Erythroblast (primary cell): ENCODE measurements at regions not wholly inside any gene's neighbourhood (a gene's known extent, or its start where the extent isn't known, plus 50 kb on each side); places are given as distances from the start of the nearest gene placed in this dataset.

Experiments
- DNase-seq, 2 experiments: peaks; one replicate each; lab custom pipeline; 2025; lab: John Stamatoyannopoulos, UW
- GATA1 ChIP-seq: IDR thresholded peaks from 2 replicates; pipeline ENCODE4 v1.6.1; 2011; ENCODE audit warnings: low read depth, mild to moderate bottlenecking, control low read depth, low read length, moderate library complexity
- POLR2A ChIP-seq: IDR thresholded peaks from 2 replicates; pipeline ENCODE4 v1.6.1; 2011; ENCODE audit warnings: mild to moderate bottlenecking, low read length

- no peak for TF ChIP-seq POLR2A
- TF ChIP-seq GATA1, result no peak
- no peak for DNase-seq
Measured at GRCh38 chr5:7053528-7054209, 340.4 kb downstream of the TENT4A start.

GRCh38 chr5:7066471-7067235 is 329.3 kb upstream of the ADCY2 start:
- TF ChIP-seq POLR2A, result no peak
- no peak for TF ChIP-seq GATA1
- no peak for DNase-seq

- no peak for TF ChIP-seq GATA1
- TF ChIP-seq POLR2A, result no peak
- no peak for DNase-seq
Measured at GRCh38 chr5:7068156-7068555, 327.8 kb upstream of the ADCY2 start.

- no peak for DNase-seq
- TF ChIP-seq POLR2A (no peak), GATA1 (no peak)
Measured at GRCh38 chr5:7068899-7069298, 327.0 kb upstream of the ADCY2 start.

GRCh38 chr5:7072188-7072587 is 323.8 kb upstream of the ADCY2 start:
- TF ChIP-seq GATA1 (no peak), POLR2A (no peak)
- DNase-seq, result no peak

- no peak for DNase-seq
- no peak for TF ChIP-seq GATA1
- no peak for TF ChIP-seq POLR2A
Measured at GRCh38 chr5:7073666-7074065, 322.3 kb upstream of the ADCY2 start.

GRCh38 chr5:7074176-7074575 is 321.8 kb upstream of the ADCY2 start:
- TF ChIP-seq GATA1 (no peak), POLR2A (no peak)
- no peak for DNase-seq

GRCh38 chr5:7075470-7075869 is 320.5 kb upstream of the ADCY2 start:
- TF ChIP-seq POLR2A, result no peak
- no peak for TF ChIP-seq GATA1

GRCh38 chr5:7078101-7078500 is 317.8 kb upstream of the ADCY2 start:
- no peak for DNase-seq
- TF ChIP-seq POLR2A (no peak), GATA1 (no peak)

More at GRCh38 chr5:7075470-7075869, 320.5 kb upstream of the ADCY2 start:
- no peak for DNase-seq

- TF ChIP-seq POLR2A, result no peak
- TF ChIP-seq GATA1, result no peak
- DNase-seq, result peak in 1 of 2 experiments; percentile 1
Measured at GRCh38 chr5:7078901-7079300, 317.0 kb upstream of the ADCY2 start.

GRCh38 chr5:7080501-7080900 is 315.4 kb upstream of the ADCY2 start:
- DNase-seq, result no peak
- TF ChIP-seq GATA1, result no peak
- no peak for TF ChIP-seq POLR2A

- DNase-seq, result no peak
- TF ChIP-seq GATA1 (no peak), POLR2A (no peak)
Measured at GRCh38 chr5:7087719-7088297, 308.1 kb upstream of the ADCY2 start.

- no peak for DNase-seq
- TF ChIP-seq GATA1 (no peak), POLR2A (no peak)
Measured at GRCh38 chr5:7088849-7089248, 307.1 kb upstream of the ADCY2 start.

- no peak for DNase-seq
- TF ChIP-seq POLR2A, result no peak
- no peak for TF ChIP-seq GATA1
Measured at GRCh38 chr5:7094626-7095025, 301.3 kb upstream of the ADCY2 start.

- TF ChIP-seq GATA1, result no peak
- TF ChIP-seq POLR2A, result no peak
- DNase-seq, result no peak
Measured at GRCh38 chr5:7096294-7096693, 299.6 kb upstream of the ADCY2 start.
